HG02798 (cell line): ENCODE measurements at regions not wholly inside any gene's neighbourhood (a gene's known extent, or its start where the extent isn't known, plus 50 kb on each side); places are given as distances from the start of the nearest gene placed in this dataset.
A peak's percentile ranks its signal among the peaks of the same experiment; 100 is the strongest.
"Not testable (repeated sequence)": the region's sequence is repeated elsewhere in the genome, so short reads cannot be mapped to it uniquely, and the experiment has no call there.

Source experiments
- ATAC-seq: cut with Tn5 transposase; IDR thresholded peaks from one replicate; pipeline ENCODE4 v1.9.1; 2021; ENCODE audit warnings: mild to moderate bottlenecking; ENCODE audit not compliant: unreplicated experiment, poor library complexity

GRCh38 chrX:23458957-23459356 lies 124.3 kb downstream of the PTCHD1 start:
- not testable (repeated sequence) for ATAC-seq

- ATAC-seq = no peak
Observed at GRCh38 chrX:23465105-23465791, 130.6 kb downstream of the PTCHD1 start.

- no peak for ATAC-seq
Observed at GRCh38 chrX:23465985-23466384, 131.3 kb downstream of the PTCHD1 start.

- no peak for ATAC-seq
Observed at GRCh38 chrX:23478056-23478455, 143.4 kb downstream of the PTCHD1 start.

DNA sequence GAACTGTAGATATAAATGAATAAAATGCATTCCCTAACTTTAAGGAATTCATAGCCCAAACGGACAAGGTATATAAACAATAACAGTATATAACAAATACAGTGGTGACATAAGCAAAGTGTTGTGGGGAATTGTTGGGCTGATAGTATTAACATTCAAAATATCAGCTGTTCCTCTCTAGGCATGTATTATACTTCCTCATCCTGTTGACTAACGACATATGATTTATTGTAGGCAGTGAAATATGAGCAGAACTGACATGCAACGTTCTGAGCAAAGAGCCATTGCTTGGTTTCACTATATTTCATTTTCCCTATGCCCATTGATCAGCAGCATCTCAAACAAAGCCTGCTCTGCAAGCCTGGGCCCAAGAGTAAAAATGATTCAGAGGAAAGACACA lies 143.9 kb downstream of the PTCHD1 start:
- ATAC-seq = no peak

GRCh38 chrX:23482561-23482960 lies 147.9 kb downstream of the PTCHD1 start:
- ATAC-seq = no peak

DNA sequence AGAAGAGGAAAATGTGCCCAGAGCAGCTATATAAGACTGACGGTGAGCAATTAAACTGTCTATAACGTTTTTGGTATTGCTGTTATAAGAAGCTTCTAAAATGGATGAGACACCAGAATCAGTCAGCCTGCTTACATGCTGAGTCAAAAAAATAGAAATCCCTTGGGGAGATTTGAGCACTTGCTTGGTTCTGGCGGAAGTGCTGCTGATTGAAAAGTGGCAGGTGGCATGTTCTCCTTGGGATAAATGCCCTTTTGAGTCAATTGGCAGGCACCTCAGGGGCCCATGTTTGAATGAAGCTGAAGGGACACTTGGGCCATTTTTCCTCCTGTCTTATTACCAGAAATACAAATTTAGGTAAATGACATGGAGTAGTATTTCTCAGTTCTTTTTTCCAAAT lies 148.7 kb downstream of the PTCHD1 start:
- ATAC-seq = no peak

DNA sequence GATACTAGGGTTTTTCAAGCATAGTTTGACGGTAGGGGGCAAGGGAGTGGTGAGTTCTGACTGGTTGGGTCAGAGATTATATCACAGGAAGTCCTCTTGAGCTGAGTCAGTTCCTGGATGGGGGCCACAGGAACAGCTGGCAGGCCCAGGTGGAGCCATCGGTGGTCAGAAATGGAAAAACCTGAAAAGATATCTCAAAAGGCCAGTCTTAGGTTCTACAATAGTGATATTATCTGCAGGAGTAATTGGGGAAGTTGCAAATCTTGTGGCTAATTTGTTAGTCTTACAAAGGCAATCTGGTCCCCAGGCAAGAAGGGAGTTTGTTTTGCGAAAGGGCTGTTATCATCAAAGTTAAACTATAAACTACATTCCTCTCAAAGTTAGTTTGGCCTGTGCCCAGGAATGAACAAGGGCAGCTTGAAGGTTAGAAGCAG lies 159.3 kb downstream of the PTCHD1 start:
- ATAC-seq = no peak

DNA sequence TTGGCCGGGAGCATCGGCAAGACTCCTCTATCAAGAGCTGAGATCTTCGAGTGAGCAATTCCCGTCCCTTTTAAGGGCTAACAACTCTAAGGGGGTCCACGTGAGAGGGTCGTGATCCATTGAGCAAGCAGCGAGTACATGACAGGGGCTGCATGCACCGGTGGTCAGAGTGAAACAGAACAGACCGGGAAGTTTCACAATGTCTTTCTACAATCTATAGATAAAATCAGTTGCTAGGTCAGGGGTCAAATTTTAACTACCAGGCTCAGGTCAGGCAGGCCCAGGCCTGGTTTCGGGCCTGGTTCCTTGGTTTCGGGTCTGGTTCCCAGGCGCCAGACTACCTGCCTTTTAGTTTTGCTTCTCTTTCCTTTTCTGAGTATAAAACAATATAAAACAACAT lies 160.1 kb downstream of the PTCHD1 start:
- no peak for ATAC-seq

DNA sequence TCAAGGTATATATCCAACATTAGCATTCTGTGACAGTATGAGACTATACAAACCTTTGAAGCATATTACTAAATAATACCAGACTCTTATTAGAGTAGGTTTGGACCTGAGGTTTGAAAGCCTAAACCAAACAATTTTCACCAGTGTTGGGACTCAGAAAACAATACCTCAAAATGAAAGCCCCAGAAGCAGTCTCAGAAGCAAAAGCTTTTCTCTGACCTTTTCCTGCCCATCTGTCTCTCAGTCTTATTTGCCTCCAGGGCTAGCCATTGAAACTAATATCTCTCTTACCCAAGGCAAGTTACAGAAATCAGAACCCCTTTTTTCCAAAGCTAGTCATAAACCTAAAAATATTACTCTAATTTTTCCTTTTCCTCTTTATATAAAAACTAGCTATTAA lies 163.3 kb downstream of the PTCHD1 start:
- ATAC-seq = peak; percentile 72

- ATAC-seq = no peak
Observed at GRCh38 chrX:23501974-23502373, 165.3 kb upstream of the PRDX4 start.

GRCh38 chrX:23503835-23504539 lies 163.3 kb upstream of the PRDX4 start:
- no peak for ATAC-seq

DNA sequence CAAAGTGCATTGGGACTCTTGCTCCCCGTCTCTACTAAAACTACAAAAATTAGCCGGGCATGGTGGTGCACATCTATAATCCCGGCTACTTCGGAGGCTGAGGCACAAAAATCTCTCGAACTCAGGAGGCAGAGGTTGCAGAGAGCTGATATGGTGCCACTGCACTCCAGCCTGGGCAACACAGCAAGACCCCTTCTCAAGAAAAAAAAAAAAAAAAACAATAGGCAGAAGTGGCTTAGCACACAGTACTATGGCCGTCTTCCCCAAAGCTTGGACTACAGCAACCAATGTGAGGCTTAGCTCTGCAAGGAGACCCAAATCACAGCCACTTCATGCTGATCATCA lies 162.8 kb upstream of the PRDX4 start:
- ATAC-seq = no peak

DNA sequence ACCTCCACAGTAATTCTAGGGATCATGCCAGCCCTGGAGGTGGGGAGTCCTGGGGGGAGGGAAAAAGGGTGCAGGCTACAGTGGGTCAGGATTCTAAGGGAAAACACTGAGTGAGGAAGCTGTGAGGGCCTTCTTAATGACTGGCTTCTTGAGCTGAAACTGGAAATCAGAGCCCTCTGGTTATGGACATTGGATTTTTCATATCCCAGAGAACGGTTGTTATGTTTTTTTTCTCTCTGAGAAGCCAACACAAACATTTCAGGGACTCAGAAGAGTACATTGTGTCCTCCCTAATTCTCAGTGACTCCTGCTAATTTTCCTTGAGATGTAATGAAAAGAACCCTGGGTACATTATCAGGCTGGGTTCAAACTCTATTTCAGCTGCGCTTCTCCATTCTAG lies 162.4 kb upstream of the PRDX4 start:
- ATAC-seq = no peak

GRCh38 chrX:23505531-23506303 lies 161.6 kb upstream of the PRDX4 start:
- ATAC-seq = peak; percentile 42

GRCh38 chrX:23509256-23509655 lies 158.0 kb upstream of the PRDX4 start:
- ATAC-seq = no peak

DNA sequence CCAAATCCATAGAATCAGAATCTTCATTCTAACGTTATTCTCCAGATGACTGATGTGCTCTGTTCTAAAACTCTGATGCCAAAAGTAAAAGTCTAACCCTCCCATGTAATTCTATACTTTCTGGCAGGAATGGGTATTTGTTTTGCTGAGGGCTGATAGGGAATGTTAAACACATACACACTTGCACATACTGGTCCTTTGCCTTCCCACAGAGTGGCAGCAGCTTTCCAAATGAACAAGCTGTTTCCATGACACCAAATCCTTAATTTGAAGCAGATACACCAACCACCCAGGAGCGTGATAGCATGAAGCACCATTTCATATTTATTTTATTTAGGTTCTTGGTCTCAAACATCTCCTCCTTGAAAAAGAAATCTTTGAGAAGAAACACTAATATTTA lies 155.5 kb upstream of the PRDX4 start:
- no peak for ATAC-seq

- ATAC-seq = no peak
Observed at GRCh38 chrX:23513121-23513520, 154.2 kb upstream of the PRDX4 start.

DNA sequence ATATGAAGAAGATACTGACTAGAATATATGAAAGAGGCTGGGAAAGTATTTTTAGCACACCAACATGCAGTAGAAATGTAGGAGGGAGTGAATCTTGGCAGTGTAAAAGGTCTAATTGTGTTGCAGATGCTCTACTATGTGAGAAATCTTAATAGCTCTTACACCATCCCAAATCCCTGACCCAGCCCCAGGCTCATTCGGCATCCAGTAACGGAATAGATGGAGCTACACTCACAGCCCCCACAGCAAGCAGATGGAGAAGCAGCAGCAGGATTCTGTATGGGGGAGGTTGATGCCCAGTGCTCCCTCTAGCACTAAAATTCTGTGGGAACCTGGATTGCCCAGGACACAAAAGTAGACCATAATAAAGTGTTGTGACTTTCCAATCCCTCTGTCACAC lies 153.2 kb upstream of the PRDX4 start:
- ATAC-seq = no peak

GRCh38 chrX:23515028-23515427 lies 152.3 kb upstream of the PRDX4 start:
- ATAC-seq = no peak

- ATAC-seq = not testable (repeated sequence)
Observed at GRCh38 chrX:23523026-23523657, 144.2 kb upstream of the PRDX4 start.
